ENCODE measurements at regions not wholly inside any gene's neighbourhood (a gene's known extent, or its start where the extent isn't known, plus 50 kb on each side); places are given as distances from the start of the nearest gene placed in this dataset.

- no peak overlapping the region for H3K27ac ChIP-seq
- TF ChIP-seq CTCF (IDR thresholded peaks at IDR 0.05) = no peak
- H3K4me3 ChIP-seq (ENCODE audit: low read depth, low read length) = no peak overlapping the region
- H3K9me3 ChIP-seq (ENCODE audit: control insufficient read depth, low read length) = no peaks in the 10 kb centered on the region
- H3K4me1 ChIP-seq = no peaks in the 10 kb centered on the region
- H3K4me2 ChIP-seq (ENCODE audit: low read length) = no peak overlapping the region
- H2AFZ ChIP-seq = no peak overlapping the region
- no peak overlapping the region for H3K9ac ChIP-seq
- no peaks in the 10 kb centered on the region for H3K36me3 ChIP-seq (ENCODE audit: control insufficient read depth, insufficient read depth, low read length)
- H3K27me3 ChIP-seq (ENCODE audit: control insufficient read depth, insufficient read depth, low read length) = no peaks in the 10 kb centered on the region
- H3K79me2 ChIP-seq = no peaks in the 10 kb centered on the region
Measured at GRCh38 chr13:90118467-90119071, 1228.9 kb upstream of the MIR17HG start.

GRCh38 chr13:90120026-90120425 is 1227.5 kb upstream of the MIR17HG start:
- H3K4me3 ChIP-seq (ENCODE audit: low read depth, low read length) = no peak overlapping the region
- no peak for TF ChIP-seq CTCF (IDR thresholded peaks at IDR 0.05)
- no peak overlapping the region for H2AFZ ChIP-seq
- no peak overlapping the region for H3K4me2 ChIP-seq (ENCODE audit: low read length)
- H3K36me3 ChIP-seq (ENCODE audit: control insufficient read depth, insufficient read depth, low read length) = no peaks in the 10 kb centered on the region
- H3K9ac ChIP-seq = no peak overlapping the region
- no peaks in the 10 kb centered on the region for H3K27me3 ChIP-seq (ENCODE audit: control insufficient read depth, insufficient read depth, low read length)
- no peaks in the 10 kb centered on the region for H3K4me1 ChIP-seq
- no peak overlapping the region for H3K27ac ChIP-seq
- no peaks in the 10 kb centered on the region for H3K9me3 ChIP-seq (ENCODE audit: control insufficient read depth, low read length)
- no peaks in the 10 kb centered on the region for H3K79me2 ChIP-seq

GRCh38 chr13:90121784-90122183 is 1225.7 kb upstream of the MIR17HG start:
- Histone ChIP-seq H3K27ac (no peak overlapping the region), H3K79me2 (no peaks in the 10 kb centered on the region), H3K36me3 (ENCODE audit: control insufficient read depth, insufficient read depth, low read length) (no peaks in the 10 kb centered on the region), H3K4me3 (ENCODE audit: low read depth, low read length) (no peak overlapping the region), H3K9ac (no peak overlapping the region), H3K4me1 (no peaks in the 10 kb centered on the region), H2AFZ (no peak overlapping the region), H3K4me2 (ENCODE audit: low read length) (no peak overlapping the region), H3K27me3 (ENCODE audit: control insufficient read depth, insufficient read depth, low read length) (no peaks in the 10 kb centered on the region), H3K9me3 (ENCODE audit: control insufficient read depth, low read length) (no peaks in the 10 kb centered on the region)
- TF ChIP-seq CTCF (IDR thresholded peaks at IDR 0.05) = no peak

- Histone ChIP-seq H3K27me3 (ENCODE audit: control insufficient read depth, insufficient read depth, low read length) (no peaks in the 10 kb centered on the region), H3K4me2 (ENCODE audit: low read length) (no peak overlapping the region), H3K36me3 (ENCODE audit: control insufficient read depth, insufficient read depth, low read length) (no peaks in the 10 kb centered on the region), H3K4me3 (ENCODE audit: low read depth, low read length) (no peak overlapping the region), H3K9ac (no peak overlapping the region), H3K9me3 (ENCODE audit: control insufficient read depth, low read length) (no peaks in the 10 kb centered on the region), H3K79me2 (no peaks in the 10 kb centered on the region), H3K27ac (no peak overlapping the region), H2AFZ (no peak overlapping the region), H3K4me1 (no peaks in the 10 kb centered on the region)
- TF ChIP-seq CTCF (IDR thresholded peaks at IDR 0.05) = no peak
Measured at GRCh38 chr13:90122531-90122930, 1225.0 kb upstream of the MIR17HG start.

GRCh38 chr13:90135558-90135957 is 1211.9 kb upstream of the MIR17HG start:
- Histone ChIP-seq H3K4me3 (ENCODE audit: low read depth, low read length) (no peak overlapping the region), H2AFZ (no peak overlapping the region), H3K9ac (no peak overlapping the region), H3K9me3 (ENCODE audit: control insufficient read depth, low read length) (no peaks in the 10 kb centered on the region), H3K79me2 (no peaks in the 10 kb centered on the region), H3K27ac (no peak overlapping the region), H3K36me3 (ENCODE audit: control insufficient read depth, insufficient read depth, low read length) (no peaks in the 10 kb centered on the region), H3K27me3 (ENCODE audit: control insufficient read depth, insufficient read depth, low read length) (no peaks in the 10 kb centered on the region), H3K4me2 (ENCODE audit: low read length) (no peak overlapping the region), H3K4me1 (no peaks in the 10 kb centered on the region)
- TF ChIP-seq CTCF (IDR thresholded peaks at IDR 0.05) = no peak

Data from parathyroid adenoma (tissue), 2 donors.